Testis (tissue), 2 donors: ENCODE measurements at regions not wholly inside any gene's neighbourhood (a gene's known extent, or its start where the extent isn't known, plus 50 kb on each side); places are given as distances from the start of the nearest gene placed in this dataset.
"Not testable (repeated sequence)": the region's sequence is repeated elsewhere in the genome, so short reads cannot be mapped to it uniquely, and the experiment has no call there.

Experiments used
- DNase-seq: peaks from one replicate; pipeline ENCODE4 v3.0.0-alpha.2; 2019
- H3K27ac ChIP-seq, 2 donors: fragments of 200-600 bp; sonication (generic); one replicate each; pipeline ENCODE4 v1.5.1; 2019
- H3K27me3 ChIP-seq: fragments of 200-600 bp; sonication (generic); one replicate; pipeline ENCODE4 v1.5.1; 2019
- H3K36me3 ChIP-seq: fragments of 200-600 bp; sonication (generic); one replicate; pipeline ENCODE4 v1.5.1; 2017; ENCODE audit warnings: low read depth; ENCODE audit errors: missing control alignments
- H3K4me1 ChIP-seq: fragments of 200-600 bp; sonication (generic); one replicate; pipeline ENCODE4 v1.5.1; 2019
- H3K4me3 ChIP-seq, 2 donors: fragments of 200-600 bp; sonication (generic); one replicate each; pipeline ENCODE4 v1.5.1; 2017 to 2019
- H3K9me3 ChIP-seq: fragments of 200-600 bp; sonication (generic); one replicate; pipeline ENCODE4 v1.5.1; 2017
- CTCF ChIP-seq, 3 experiments: fragments of 450-650 bp in 2 of 3; fragments of 200-600 bp in 1 of 3; sonication (generic) in 1 of 3; IDR thresholded peaks; one replicate each; pipeline ENCODE4 v1.5.1; 2016 to 2019; ENCODE audit warnings: antibody characterized with exemption in 3 of 3, mild to moderate bottlenecking in 2 of 3, moderate library complexity in 1 of 3
- POLR2A ChIP-seq: fragments of 450-650 bp; IDR thresholded peaks from one replicate; pipeline ENCODE4 v1.6.1; 2017; ENCODE audit warnings: antibody characterized with exemption, mild to moderate bottlenecking, moderate library complexity
- WGBS, 2 donors: methylation state at CpG; one replicate each; pipeline ENCODE4 v1.1.5; 2018; 5-methylcytosine and 5-hydroxymethylcytosine counted together
- intact Hi-C: fragments of 100-400 bp; cut with DNase I; formaldehyde crosslinking; loops from one replicate; pipeline ENCODE4 v1.15.1; 2023; ENCODE audit warnings: low total_unique reads

DNA sequence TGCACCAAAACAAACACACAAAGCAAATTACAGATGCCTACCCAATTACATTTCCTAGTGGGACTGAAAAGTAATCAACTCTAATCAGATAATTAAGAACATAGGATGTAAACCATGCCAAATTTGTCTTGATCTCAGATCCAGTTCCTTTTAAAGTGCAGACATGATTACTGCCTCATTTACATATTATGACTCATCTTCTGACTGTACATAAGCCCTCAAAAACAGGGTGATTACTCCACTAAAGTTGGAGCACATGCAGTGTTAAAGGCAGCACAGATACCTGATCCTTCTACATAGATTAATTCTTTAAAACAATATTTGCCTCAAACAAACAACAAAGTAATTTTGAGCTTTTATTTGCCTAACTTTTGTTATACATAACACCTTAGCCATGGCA, 337.2 kb downstream of the RPS29 start:
- H3K36me3 ChIP-seq = no peaks in the 10 kb centered on the region
- no peaks in the 10 kb centered on the region for H3K4me1 ChIP-seq
- no peak overlapping the region for H3K27ac ChIP-seq
- no peaks in the 10 kb centered on the region for H3K27me3 ChIP-seq
- intact Hi-C loops = no loop called here
- no peak overlapping the region for H3K4me3 ChIP-seq
- DNase-seq = no peak
- TF ChIP-seq CTCF (IDR thresholded peaks at IDR 0.05) (no peak), POLR2A (no peak)
- no peaks in the 10 kb centered on the region for H3K9me3 ChIP-seq

DNA sequence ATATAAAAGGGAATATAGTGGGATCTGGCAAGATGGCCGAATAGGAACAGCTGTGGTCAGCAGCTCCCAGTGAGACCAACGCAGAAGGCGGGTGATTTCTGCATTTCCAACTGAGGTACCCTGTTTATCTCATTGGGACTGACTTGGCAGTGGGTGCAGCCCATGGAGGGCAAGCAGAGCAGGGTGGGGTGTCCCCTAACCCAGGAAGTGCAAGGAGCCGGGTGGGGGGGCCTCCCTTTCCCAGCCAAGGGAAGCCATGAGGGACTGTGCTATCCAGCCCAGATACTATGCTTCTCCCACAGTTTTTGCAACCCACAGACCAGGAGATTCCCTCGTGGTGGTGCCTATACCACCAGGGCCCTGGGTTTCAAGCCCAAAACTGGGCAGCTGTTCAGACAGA, 342.4 kb downstream of the RPS29 start:
- 89 to 93% methylated on average over 5 of the region's 5 CpGs for WGBS, 2 donors
- H3K36me3 ChIP-seq, H3K27ac ChIP-seq, intact Hi-C loops, H3K4me1 ChIP-seq, H3K4me3 ChIP-seq, H3K9me3 ChIP-seq, H3K27me3 ChIP-seq, DNase-seq: not testable (repeated sequence)

- intact Hi-C loops = no loop called here
- Histone ChIP-seq H3K4me1 (no peaks in the 10 kb centered on the region), H3K36me3 (no peaks in the 10 kb centered on the region), H3K9me3 (no peaks in the 10 kb centered on the region), H3K27me3 (no peaks in the 10 kb centered on the region), H3K27ac (no peak overlapping the region), H3K4me3 (no peak overlapping the region)
- DNase-seq = no peak
- TF ChIP-seq POLR2A (no peak), CTCF (IDR thresholded peaks at IDR 0.05) (no peak)
- WGBS, 2 donors = 82 to 87% methylated on average over 4 of the region's 4 CpGs
Measured at GRCh38 chr14:49240383-49240782, 345.8 kb downstream of the RPS29 start.

DNA sequence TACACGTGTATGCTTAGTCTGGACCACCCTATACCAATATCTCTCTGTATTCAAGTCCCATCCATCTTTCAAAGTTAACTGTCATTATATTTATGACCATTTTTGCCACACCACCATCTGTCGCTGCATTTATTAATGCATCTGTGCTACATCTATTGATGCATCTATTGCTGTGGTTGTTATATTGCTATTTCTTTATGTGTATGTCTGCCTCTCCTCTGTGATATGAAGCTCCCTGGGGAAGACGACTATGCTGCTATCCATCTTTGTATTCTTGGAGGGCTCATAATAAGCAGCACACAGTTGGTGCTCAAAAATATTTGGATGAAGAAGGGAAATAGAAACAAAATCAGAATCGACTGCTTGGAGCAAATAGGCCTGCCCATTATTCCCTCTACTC, 357.6 kb downstream of the RPS29 start:
- WGBS, 2 donors = 84 to 88% methylated on average over 4 of the region's 4 CpGs
- no peak overlapping the region for H3K27ac ChIP-seq
- intact Hi-C loops = no loop called here
- no peak for DNase-seq
- H3K9me3 ChIP-seq = no peaks in the 10 kb centered on the region
- no peak overlapping the region for H3K4me3 ChIP-seq
- no peaks in the 10 kb centered on the region for H3K36me3 ChIP-seq
- no peaks in the 10 kb centered on the region for H3K4me1 ChIP-seq
- no peaks in the 10 kb centered on the region for H3K27me3 ChIP-seq
- TF ChIP-seq POLR2A (peak; percentile 10), CTCF (IDR thresholded peaks at IDR 0.05) (no peak)

GRCh38 chr14:49221316-49221715, 364.9 kb downstream of the RPS29 start:
- Histone ChIP-seq H3K36me3 (no peaks in the 10 kb centered on the region), H3K4me1 (no peaks in the 10 kb centered on the region), H3K27me3 (no peaks in the 10 kb centered on the region), H3K9me3 (no peaks in the 10 kb centered on the region), H3K27ac (no peak overlapping the region), H3K4me3 (no peak overlapping the region)
- TF ChIP-seq POLR2A (no peak), CTCF (IDR thresholded peaks at IDR 0.05) (no peak)
- DNase-seq = no peak
- WGBS, 2 donors = 48 to 57% methylated on average over 3 of the region's 3 CpGs
- intact Hi-C loops = no loop called here
